ENCODE measurements at regions not wholly inside any gene's neighbourhood (a gene's known extent, or its start where the extent isn't known, plus 50 kb on each side); places are given as distances from the start of the nearest gene placed in this dataset.

DNA sequence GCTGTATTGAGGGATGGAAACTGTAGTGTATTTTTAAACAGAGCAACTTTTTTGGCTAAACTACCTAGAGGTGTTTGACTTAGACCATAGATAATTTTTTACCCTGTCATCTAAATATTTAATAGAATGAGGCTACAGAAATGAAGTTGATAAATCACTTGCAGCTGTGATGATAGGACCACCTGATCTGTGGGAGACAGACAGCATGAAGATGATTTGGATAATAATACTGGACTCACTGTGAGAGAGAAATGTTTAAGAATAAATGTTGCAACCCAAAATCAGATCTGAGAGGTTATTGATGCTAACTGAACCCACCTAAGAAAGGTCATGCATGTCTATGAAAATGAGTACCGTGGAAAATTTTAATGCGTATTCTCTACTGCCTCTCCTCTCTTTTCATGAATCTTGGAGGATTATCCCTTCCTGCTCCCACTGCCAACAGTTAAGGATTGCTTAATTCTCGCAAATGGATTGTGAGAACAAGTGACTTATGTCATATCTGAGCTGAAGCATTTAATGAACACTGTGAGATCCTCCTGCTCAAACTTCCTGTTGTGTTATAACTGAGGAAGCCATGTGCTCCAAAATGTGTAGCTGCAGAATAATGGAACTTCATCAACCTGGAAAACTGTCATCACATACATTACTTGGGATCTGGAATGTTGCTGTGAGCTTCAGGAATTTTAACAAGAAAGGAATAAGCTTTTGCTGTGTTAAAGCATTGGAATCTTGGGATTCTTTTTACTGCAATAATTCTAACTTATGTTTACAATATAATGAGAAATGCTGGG, 617.9 kb upstream of the CDH18 start:
- TF ChIP-seq CTCF (IDR thresholded peaks at IDR 0.05; ENCODE audit: extremely low read depth in 1 of 2, insufficient read depth in 1 of 2, low read depth in 1 of 2, low read length in 2 of 2) (no peak), MYC (IDR thresholded peaks at IDR 0.05; ENCODE audit: low read depth, low read length) (no peak), EZH2 (IDR thresholded peaks at IDR 0.05; ENCODE audit: borderline replicate concordance, low read depth, low read length, severe bottlenecking) (no peak), POLR2A (IDR thresholded peaks at IDR 0.05; ENCODE audit: low read depth, low read length) (no peak), POLR2AphosphoS5 (IDR thresholded peaks at IDR 0.05; ENCODE audit: insufficient read depth, low read depth, low read length) (no peak), GATA2 (IDR thresholded peaks at IDR 0.05; ENCODE audit: insufficient read depth, insufficient read length, low read depth, low read length) (no peak), JUN (IDR thresholded peaks at IDR 0.05; ENCODE audit: borderline replicate concordance, insufficient read depth, insufficient read length, low read depth) (no peak)
- TF ChIP-seq, protein P1, sequence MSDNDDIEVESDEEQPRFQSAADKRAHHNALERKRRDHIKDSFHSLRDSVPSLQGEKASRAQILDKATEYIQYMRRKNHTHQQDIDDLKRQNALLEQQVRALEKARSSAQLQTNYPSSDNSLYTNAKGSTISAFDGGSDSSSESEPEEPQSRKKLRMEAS (IDR thresholded peaks at IDR 0.05; ENCODE audit: insufficient read depth, insufficient read length), result no peak

All from endothelial cell of umbilical vein (primary cell).